ENCODE measurements at regions not wholly inside any gene's neighbourhood (a gene's known extent, or its start where the extent isn't known, plus 50 kb on each side); places are given as distances from the start of the nearest gene placed in this dataset.

- no peak for DNase-seq
Measured at GRCh38 chr11:127461241-127462064, 460.9 kb upstream of the KIRREL3 start.

- DNase-seq = no peak
Measured at GRCh38 chr11:127458561-127458960, 458.0 kb upstream of the KIRREL3 start.

GRCh38 chr11:127454856-127455255 lies 454.3 kb upstream of the KIRREL3 start:
- DNase-seq = no peak

GRCh38 chr11:127452533-127452932 lies 452.0 kb upstream of the KIRREL3 start:
- DNase-seq = no peak

- DNase-seq = no peak
Measured at GRCh38 chr11:127451861-127452260, 451.3 kb upstream of the KIRREL3 start.

- no peak for DNase-seq
Measured at GRCh38 chr11:127448101-127448500, 447.5 kb upstream of the KIRREL3 start.

- DNase-seq = no peak
Measured at GRCh38 chr11:127445476-127445875, 444.9 kb upstream of the KIRREL3 start.

- no peak for DNase-seq
Measured at GRCh38 chr11:127443297-127443696, 442.7 kb upstream of the KIRREL3 start.

GRCh38 chr11:127440616-127441015 lies 440.0 kb upstream of the KIRREL3 start:
- no peak for DNase-seq

GRCh38 chr11:127425281-127425680 lies 424.7 kb upstream of the KIRREL3 start:
- DNase-seq = no peak

- no peak for DNase-seq
Measured at GRCh38 chr11:127424661-127425060, 424.1 kb upstream of the KIRREL3 start.

- no peak for DNase-seq
Measured at GRCh38 chr11:127420139-127420538, 419.6 kb upstream of the KIRREL3 start.

- DNase-seq = no peak
Measured at GRCh38 chr11:127412722-127413380, 412.3 kb upstream of the KIRREL3 start.

GRCh38 chr11:127412234-127412633 lies 411.7 kb upstream of the KIRREL3 start:
- no peak for DNase-seq

GRCh38 chr11:127411283-127411682 lies 410.7 kb upstream of the KIRREL3 start:
- DNase-seq = no peak

GRCh38 chr11:127395034-127395433 lies 394.5 kb upstream of the KIRREL3 start:
- DNase-seq = no peak

- no peak for DNase-seq
Measured at GRCh38 chr11:127393460-127393997, 393.0 kb upstream of the KIRREL3 start.

GRCh38 chr11:127392575-127392974 lies 392.0 kb upstream of the KIRREL3 start:
- no peak for DNase-seq

- no peak for DNase-seq
Measured at GRCh38 chr11:127390465-127390864, 389.9 kb upstream of the KIRREL3 start.

GRCh38 chr11:127385071-127385470 lies 384.5 kb upstream of the KIRREL3 start:
- DNase-seq = no peak

- DNase-seq = no peak
Measured at GRCh38 chr11:127383026-127383425, 382.5 kb upstream of the KIRREL3 start.

- no peak for DNase-seq
Measured at GRCh38 chr11:127381247-127381646, 380.7 kb upstream of the KIRREL3 start.

- DNase-seq = no peak
Measured at GRCh38 chr11:127379686-127380085, 379.1 kb upstream of the KIRREL3 start.

- no peak for DNase-seq
Measured at GRCh38 chr11:127376301-127376700, 375.7 kb upstream of the KIRREL3 start.
